GM18907 (cell line): ENCODE measurements at regions not wholly inside any gene's neighbourhood (a gene's known extent, or its start where the extent isn't known, plus 50 kb on each side); places are given as distances from the start of the nearest gene placed in this dataset.
"Not testable (repeated sequence)": the region's sequence is repeated elsewhere in the genome, so short reads cannot be mapped to it uniquely, and the experiment has no call there.

Experiments used
- ATAC-seq: cut with Tn5 transposase; IDR thresholded peaks from one replicate; pipeline ENCODE4 v1.9.1; 2021; ENCODE audit warnings: mild to moderate bottlenecking, moderate library complexity; ENCODE audit not compliant: unreplicated experiment

DNA sequence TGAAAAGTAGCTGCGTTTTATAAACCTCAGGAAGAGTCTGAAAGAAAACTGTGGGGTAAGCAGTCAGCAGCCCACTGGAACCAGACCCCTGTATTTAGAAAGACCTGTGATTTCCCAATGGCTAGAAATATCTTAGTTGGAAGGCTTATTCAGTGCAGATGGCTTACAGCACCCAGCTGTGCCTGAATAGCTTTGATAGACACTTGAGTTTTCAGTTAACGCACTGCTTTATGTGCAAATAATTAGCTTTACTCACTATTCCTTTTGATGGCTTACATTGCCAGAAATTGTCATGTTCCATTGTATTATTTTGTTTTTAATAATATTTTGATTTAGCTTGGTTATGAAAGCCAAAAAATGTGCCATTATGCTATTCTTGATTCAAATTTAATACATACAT, 465.3 kb upstream of the SYNCRIP start:
- no peak for ATAC-seq

- ATAC-seq: no peak
Observed at GRCh38 chr6:86087954-86088353, 445.3 kb upstream of the SYNCRIP start.

DNA sequence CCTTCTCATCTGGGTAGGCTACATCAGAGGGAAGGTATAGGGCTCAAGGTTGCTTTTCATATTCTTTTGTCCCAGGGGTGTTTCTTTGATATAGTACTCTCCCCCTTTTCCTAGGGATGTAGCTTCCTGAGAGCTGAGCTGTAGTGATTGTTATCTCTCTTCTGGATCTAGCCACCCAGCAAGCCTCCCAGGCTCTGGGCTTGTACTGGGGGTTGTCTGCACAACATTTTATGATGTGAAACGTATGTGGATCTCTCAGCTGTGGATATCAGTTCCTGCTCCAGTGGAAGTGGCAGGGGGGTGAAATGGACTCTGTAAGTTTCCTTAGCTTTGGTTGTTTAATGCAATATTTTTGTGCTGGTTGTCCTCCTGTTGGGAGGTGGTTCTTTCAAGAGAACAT, 437.3 kb upstream of the SYNCRIP start:
- no peak for ATAC-seq

DNA sequence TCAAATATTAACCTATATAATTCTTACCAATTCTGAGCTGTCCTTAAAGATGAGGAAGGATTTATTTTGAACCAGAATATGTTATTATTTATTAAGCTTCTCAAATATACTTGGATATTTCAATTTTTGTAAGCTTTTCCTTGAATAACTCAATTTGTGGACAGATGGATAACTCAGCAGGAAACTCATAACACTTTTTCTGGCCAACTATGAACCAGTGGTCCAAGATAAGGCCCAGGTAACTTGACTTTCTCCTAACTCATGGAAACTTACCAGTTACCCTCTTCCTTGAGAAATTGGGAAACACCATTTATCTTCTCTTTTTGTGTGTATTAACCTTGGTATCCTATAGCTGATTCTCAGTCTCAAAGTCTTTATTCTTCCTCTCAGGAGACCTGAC, 427.5 kb upstream of the SYNCRIP start:
- no peak for ATAC-seq

DNA sequence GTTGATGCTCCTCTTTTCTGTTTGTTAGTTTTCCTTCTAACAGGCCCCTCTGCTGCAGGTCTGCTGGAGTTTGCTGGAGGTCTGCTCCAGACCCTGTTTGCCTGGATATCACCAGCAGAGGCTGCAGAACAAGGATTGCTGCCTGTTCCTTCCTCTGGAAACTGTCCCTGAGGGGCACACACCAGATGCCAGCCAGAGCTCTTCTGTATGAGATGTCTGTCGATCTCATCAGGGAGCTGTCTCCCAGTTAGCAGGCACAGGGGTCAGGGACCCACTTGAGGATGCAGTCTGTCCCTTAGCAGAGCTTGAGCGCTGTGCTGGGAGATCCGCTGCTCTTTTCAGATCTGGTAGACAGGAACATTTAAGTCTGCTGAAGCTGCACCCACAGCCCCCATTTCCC, 422.3 kb upstream of the SYNCRIP start:
- not testable (repeated sequence) for ATAC-seq

- not testable (repeated sequence) for ATAC-seq
Observed at GRCh38 chr6:86057293-86057980, 414.8 kb upstream of the SYNCRIP start.

DNA sequence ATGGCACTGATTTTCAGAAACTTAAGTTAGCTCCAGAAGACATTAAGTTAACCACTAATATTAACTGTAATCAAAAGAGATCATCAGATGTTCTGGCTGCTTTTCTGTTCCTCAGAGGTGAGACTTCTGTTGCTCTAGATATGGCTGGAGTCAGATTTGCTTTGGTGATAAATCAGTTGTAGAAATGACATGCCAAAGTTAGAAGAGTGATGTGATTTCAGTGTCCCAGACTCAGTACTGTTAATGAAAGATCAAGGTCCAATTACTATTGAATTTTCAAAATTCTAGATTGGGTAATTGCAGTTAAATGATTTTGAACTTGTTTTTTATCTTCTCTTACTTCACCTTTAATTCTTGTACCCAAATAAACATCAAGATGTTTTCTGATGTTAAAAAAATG, 402.4 kb upstream of the SYNCRIP start:
- no peak for ATAC-seq

DNA sequence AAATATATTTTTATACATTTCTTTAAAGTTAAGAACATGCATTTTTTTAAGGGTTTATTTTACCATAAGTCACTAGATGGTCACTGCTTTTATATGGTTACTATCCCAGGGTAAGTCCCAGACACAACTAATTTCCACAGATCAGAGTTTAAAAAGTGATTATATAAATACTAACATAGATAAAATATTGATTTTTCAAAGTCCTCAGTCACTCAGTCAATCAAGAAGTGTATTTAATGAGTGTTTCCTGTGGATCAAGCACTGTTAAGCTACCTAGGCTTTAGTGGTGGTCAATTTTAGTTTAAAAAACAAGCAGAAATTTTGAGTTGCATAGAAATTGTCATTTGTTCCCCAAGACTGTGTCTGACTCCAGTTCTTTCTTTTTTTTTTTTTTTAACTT, 399.5 kb upstream of the SYNCRIP start:
- no peak for ATAC-seq

DNA sequence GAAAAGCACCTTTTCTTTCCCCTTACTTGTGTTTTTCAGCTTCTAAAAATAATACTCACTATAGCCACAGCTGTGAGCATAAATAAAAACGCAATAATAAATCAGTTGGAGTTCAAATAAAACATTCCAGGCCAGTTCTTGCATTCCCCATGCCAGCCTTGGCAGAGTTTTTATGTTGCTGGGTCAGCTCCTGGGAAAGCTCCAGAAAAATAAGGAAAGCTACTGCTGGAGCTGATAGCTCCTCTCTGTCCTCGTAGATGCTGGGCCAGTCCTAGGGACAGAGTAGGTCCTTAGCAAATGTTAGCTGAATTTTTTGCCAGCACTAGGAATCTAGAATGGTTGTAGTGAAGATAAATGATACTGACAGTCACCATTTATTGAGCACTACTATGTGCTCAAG, 389.0 kb upstream of the SYNCRIP start:
- no peak for ATAC-seq

DNA sequence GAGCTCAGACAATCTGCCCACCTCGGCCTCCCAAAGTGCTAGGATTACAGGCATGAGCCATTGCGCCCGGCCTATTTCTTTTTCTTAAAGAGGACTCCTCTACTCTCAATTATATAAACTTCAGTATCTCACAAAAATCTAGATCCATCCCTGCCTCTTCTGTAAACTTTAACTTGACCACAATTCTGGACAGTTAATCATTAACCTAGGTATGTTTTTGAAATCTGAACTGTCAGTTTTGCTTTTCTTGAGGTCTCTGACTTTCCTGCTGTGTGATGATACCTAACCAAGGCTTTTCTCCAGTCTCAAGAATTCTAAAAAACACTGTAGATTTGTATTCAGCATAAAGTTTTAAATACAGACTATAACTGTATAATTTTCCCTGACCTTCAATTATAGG, 388.2 kb upstream of the SYNCRIP start:
- no peak for ATAC-seq

GRCh38 chr6:86028776-86029175, 386.1 kb upstream of the SYNCRIP start:
- no peak for ATAC-seq

DNA sequence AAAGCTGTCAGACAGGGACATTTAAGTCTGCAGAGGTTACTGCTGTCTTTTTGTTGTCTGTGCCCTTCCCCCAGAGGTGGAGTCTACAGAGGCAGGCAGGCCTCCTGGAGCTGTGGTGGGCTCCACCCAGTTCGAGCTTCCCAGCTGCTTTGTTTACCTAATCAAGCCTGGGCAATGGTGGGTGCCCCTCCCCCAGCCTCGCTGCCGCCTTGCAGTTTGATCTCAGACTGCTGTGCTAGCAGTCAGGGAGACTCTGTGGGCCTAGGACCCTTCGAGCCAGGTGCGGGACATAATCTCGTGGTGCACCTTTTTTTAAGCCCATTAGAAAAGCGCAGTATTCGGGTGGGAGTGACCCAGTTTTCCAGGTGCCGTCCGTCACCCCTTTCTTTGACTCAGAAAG, 384.2 kb upstream of the SYNCRIP start:
- ATAC-seq: not testable (repeated sequence)

DNA sequence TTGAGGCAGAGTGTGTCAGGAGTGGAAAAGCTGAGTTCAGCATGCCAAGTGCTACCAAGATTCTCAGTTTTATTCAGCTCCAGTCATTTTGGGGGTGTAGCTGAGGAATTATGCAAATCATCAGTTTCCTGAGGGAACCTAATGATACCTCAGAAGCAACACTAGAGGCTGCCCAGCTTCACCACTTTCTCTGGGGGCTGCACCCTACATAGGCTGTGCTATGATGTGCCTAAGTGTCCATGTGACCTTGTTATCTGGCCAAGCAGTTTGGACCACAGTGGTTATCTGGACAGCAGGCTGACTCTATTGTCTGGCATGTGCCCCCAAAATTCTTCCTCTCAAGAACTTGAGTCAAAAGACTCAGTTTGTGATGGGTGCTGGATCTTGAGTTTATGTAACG, 374.6 kb upstream of the SYNCRIP start:
- ATAC-seq: peak; percentile 90

- peak; percentile 8 for ATAC-seq
Observed at GRCh38 chr6:86016567-86016966, 373.9 kb upstream of the SYNCRIP start.

- ATAC-seq: peak; percentile 37
Observed at GRCh38 chr6:86016077-86016476, 373.4 kb upstream of the SYNCRIP start.

DNA sequence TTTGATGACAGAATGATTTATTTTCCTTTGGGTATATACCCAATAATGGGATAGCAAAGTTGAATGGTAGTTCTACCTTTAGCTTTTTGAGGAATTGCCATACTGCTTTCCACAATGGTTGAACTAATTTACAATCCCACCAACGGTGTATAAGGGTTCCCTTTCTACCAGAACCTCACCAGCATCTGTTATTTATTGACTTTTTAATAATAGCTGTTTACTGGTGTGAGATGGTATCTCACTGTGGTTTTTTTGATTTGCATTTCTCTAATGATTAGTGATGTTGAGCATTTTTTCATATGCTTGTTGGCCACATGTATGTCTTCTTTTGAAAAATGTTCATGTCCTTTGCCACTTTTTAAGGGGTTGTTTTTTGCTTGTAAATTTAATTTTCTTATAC, 370.3 kb upstream of the SYNCRIP start:
- peak; percentile 63 for ATAC-seq

GRCh38 chr6:86010915-86011786, 368.5 kb upstream of the SYNCRIP start:
- ATAC-seq: no peak

DNA sequence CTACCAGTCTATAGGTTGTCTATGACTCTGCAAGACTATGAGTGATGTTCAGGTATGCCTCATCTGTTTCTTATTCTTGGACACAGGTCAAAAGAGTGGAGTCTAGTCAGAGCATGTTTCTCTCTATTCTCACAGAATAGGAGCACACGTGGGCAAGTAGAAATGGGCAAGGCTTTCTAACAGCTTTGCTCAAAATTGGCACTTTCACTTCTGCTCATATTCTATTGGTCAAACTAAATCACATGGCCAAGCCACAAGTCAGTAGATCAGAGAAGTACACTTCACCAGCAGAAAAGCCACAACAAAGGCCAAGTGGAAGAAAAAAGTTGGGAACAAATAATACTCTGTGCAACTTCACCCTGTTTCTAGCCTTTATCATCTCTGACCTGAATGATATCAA, 354.5 kb upstream of the SYNCRIP start:
- peak; percentile 69 for ATAC-seq

GRCh38 chr6:85996034-85996375, 353.3 kb upstream of the SYNCRIP start:
- ATAC-seq: no peak

DNA sequence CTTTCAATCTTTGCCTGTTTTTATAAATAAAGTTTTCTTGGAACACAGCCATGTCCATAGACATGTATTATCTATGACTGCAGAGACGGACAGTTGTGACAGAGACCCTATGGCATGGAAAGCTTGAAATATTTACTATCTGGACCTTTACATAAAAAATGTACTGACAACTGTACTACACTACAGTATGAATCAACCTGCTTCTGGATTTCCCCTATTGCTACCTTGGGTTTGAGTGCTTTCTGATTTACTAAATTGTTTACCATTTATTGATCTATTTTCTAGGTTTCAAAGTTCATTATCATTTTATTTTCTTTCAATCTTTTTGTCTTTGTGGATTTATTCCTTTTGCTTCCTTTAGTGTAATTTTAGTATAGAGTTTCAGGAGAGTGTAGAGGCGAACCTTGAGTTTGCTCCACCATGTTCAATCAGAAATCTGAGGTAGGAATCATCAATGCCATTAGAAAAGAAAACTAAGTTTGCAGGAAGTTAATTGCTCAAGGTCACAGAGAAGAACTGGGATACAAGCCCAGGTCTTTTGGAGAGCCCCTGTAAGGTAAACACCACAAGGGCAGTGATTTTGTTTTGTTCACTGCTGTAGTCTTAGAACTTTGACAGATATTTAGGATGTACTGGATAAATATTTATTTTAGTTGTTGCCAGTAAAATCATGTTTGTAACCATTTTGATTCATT, 352.8 kb upstream of the SYNCRIP start:
- no peak for ATAC-seq

GRCh38 chr6:85986681-85987080, 344.0 kb upstream of the SYNCRIP start:
- ATAC-seq: no peak
